ENCODE measurements at regions not wholly inside any gene's neighbourhood (a gene's known extent, or its start where the extent isn't known, plus 50 kb on each side); places are given as distances from the start of the nearest gene placed in this dataset.

DNA sequence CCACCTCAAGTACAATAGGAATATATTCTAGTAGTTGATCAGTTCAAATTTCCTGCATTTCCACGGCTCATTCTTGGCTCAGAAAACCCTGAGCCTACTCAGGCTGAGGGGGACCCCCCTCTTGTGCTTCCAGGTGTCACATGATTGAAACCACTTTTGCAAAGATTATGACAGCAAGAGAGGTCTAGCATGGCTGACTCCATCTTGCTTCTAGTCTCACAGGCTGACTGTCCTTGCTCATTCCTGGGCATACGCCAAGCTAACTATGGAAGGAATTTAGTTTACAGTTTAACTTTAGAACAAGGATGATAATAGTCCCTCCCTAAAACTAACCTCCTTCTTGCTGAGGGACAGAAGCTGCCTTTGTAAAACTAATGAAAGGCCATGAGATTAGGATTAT, 154.1 kb downstream of the SNX18 start:
- no peak for DNase-seq

- no peak for DNase-seq
Observed at GRCh38 chr5:54671111-54671531, 153.6 kb downstream of the SNX18 start.

DNA sequence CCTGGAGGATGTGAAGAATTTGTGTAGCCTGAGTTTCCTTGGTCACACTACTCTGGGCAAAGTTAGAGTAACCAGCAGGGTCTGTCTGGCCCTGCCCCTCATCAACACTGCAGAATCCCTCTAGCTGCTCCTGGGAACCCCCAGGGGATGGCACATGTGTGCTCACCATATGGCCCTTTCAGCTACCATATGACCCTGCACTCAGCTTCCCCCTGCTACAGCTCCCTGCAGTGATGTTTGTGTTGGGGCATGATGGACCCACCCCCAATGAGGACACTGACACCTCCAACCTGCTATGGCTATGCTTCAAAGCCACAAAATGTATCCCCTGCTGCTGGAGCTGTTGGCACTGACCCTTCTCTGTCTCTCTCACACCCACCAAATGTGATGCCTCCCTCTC, 152.7 kb downstream of the SNX18 start:
- no peak for DNase-seq

GRCh38 chr5:54669845-54670244, 152.3 kb downstream of the SNX18 start:
- no peak for DNase-seq

DNA sequence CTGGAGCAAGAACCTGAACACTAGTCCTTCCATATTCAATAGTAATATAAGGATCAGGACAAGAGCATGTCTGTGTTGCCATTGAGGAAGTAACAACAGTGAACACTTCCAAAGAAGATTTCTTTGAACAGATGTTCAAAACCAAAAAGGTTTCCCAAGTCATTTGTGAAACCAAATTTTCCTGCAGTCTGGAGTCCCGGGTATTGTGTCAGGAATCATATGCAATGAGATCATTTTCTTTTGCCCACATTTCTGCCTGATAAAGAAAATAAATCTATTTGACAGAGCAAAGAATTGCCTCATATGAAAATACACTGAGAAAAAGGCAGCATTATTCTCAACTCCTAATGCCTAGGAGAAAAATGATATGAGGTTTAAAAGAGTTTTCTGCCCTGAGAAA, 151.7 kb downstream of the SNX18 start:
- no peak for DNase-seq

- no peak for DNase-seq
Observed at GRCh38 chr5:54668096-54668495, 150.5 kb downstream of the SNX18 start.

GRCh38 chr5:54667136-54667535, 149.6 kb downstream of the SNX18 start:
- no peak for DNase-seq

DNA sequence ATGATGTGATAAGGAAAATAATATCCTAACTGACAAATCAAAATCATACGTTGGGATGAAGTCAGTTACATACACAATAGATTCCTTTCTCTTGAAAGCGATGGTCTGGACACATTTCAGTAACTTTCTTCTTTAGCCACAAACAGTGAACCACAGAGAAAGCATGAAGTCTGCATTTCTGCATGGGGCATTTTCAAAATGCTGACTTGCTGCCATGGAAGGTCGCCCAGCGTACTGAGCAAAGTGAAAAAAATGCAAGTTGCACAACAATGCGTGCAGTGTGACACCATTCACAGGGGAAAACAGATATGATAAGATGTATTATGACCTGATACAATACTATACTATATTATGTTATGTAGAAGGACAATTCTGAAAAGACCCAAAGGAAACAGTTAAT, 146.3 kb downstream of the SNX18 start:
- DNase-seq = no peak

DNA sequence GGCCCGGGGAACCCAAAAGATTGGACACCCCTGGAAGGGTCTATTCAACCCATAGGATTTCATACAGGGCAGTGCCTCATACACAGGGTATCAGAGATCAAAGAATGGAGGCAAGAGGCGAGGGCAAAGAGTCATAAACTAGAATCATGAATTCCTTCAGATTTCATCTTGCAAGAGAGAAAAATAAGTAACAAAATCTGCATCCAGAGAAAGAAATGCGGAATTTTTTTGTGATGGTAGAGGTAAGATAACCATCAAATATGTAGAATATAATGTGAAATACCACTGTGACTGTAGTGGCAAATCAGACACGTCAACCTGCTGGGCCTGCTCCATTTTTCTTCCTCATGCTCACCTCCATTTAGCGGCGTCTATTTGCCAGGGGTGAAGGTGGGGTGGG, 143.6 kb downstream of the SNX18 start:
- no peak for DNase-seq

DNA sequence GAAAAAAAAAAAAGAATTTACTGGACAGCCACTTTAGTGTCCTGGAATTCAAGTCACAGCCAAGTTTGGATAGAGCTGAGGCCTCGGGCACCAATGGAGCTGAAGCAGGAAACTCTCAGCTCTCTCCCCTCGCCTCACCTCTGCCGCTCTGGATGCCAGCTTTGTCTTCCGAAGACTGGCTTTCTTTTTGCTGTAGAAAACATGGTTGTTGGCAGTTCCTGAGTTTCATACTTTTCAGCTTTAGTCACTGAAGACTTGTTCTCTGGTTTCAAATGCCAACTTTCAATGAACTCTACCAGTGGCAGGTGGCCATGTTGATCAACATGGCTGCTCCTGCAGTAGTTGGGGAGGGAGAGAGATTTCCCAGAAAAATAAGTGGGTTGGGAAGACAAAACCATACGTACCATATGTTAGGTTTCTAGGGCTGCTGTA, 142.2 kb downstream of the SNX18 start:
- no peak for DNase-seq

DNA sequence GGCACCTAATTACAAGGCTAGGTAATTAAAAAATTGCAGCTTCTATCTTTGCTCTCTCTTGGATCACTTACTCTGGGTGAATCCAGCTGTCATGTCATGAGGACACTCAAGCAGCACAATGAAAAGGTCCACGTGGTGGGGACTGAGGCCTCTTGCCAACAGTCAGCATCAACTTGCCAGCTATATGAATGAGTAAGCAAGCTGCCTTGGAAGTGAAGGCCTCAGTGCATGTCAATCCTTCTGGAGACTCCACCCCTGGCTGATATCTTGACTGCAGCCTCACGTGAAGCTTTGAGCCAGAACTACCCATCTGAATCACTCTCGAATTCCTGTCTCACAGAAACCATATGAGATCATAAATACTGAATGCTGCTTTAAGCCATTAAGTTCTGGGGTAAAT, 140.5 kb downstream of the SNX18 start:
- DNase-seq = no peak

GRCh38 chr5:54656261-54656728, 138.7 kb downstream of the SNX18 start:
- DNase-seq = no peak

- no peak for DNase-seq
Observed at GRCh38 chr5:54655761-54656160, 138.2 kb downstream of the SNX18 start.

- no peak for DNase-seq
Observed at GRCh38 chr5:54655266-54655665, 137.7 kb downstream of the SNX18 start.

GRCh38 chr5:54653956-54654614, 136.5 kb downstream of the SNX18 start:
- DNase-seq = no peak

DNA sequence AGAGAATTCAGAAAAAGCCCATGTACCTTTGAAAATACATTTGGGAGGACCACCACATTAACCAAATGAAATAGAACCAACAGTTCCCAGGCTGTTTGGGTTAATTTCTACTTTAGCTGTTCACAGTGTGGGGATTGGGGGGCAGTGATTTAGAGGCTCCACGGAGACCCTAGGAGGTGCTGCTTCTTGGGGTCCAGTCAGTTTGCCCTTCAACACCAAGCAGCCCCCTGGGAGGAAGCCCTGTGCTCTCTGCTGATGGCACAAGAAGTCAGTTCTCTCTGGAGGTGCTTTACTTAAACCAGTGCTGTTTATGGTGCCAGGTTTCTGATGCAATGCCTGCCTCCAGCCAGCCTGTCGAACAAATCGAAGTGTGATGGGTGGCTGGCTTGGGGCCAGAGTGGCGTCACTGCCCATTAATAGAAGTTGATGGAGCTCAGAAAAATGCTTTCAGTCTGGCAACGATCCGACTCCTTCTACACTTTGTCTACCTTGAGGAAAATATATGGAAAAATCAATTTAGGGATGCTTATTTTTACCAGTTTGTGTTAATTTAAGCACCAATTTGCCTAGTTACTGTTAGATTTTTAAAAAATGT, 134.0 kb downstream of the SNX18 start:
- DNase-seq = peak; percentile 24

GRCh38 chr5:54649041-54649504, 131.5 kb downstream of the SNX18 start:
- no peak for DNase-seq

DNA sequence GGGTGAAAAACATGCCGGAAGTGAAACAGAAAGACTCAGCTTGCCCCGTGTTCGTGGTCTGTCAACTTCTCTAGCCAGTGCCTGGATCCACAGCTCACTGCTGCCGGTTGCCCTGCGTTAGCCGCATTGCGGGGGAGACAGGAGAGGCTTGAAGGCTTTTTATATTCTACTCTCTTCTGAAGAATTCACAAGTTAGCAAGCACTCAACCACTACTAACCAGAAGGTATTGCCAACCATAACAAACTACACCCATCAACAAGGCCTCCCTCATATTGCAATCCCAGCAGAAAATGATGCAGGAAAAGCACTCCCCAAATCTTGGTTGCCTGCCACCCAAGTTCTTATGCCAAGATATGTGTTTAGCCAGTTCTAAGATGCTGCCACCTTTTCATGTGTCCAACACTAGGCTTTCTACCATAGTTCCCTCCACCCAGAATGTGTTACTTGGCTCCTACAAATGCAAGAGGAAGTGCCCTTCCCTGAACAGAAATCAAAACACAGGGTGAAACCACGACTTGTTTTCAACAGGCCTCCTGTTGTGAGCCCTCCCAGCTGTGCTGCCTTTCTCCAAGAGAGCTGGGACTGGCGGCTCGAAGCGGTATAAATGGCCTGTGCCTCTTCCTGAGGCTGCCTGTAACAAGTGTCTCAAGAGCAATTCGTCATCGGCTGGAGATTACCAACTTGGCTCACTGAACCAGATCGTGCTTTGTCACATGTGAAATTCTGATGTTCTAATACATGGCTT, 129.0 kb downstream of the SNX18 start:
- DNase-seq = peak; percentile 63

DNA sequence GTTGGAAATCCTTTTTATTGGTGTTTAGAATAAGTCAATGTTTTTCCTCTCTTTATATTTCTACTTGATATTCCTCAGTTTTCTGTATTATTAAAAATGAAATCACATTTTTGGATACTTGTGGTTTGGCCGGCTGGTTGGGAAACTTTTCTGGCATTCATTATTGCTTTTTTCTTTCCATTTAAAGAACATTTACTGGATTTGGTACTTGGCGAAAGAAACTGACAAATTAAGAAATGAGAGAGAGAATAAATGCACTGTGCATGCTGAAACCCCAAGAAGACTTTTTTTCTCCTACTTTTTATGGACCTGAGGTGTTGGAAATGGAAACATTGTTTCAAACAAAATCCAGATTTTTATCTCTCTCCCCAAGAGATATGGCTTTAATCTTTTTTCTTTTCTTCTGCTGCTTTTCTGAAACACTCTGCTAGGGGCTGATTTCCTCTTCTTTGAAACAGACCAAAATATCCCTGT, 128.4 kb downstream of the SNX18 start:
- no peak for DNase-seq

DNA sequence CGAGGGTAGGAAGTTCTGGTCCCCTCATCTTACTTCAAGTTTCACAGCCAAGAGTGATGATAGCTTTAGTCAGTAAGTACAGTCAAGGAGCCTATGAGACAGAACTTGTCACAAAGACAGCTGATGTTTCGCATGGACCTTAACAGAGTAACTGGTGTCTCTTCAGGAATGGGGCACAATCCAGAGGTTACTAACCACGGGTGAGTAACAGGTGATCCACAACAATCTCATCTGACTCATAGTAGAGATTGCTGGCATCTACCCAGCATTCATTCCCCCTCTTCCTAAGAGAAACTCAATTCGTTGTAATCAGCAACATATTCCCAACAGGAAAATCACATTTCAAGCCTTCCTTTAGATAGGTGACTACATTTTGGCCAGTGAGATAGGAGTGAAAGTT, 126.7 kb downstream of the SNX18 start:
- DNase-seq = no peak

DNA sequence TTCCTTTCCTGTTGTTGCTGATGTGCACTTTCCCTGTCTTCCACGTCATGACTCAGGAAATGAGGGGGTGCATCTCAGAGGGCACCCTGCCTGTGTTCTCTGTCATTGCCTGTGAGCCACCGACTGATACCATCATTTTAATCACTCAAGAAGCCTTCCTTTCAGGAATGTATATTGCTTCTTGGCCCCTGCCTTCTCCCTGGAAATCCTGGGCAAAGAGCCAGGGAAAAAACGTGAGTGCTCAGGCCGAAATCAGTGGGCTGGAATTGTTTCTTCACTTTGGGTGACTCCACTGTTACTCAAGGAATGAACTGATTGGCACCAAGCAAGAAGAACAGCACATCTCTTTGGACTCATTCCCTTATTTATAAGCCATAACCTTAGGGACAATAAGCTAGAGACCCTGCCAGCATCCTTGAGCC, 126.1 kb downstream of the SNX18 start:
- DNase-seq = no peak

- DNase-seq = no peak
Observed at GRCh38 chr5:54639621-54640020, 122.1 kb downstream of the SNX18 start.

GRCh38 chr5:54638106-54638505, 120.5 kb downstream of the SNX18 start:
- DNase-seq = no peak

- DNase-seq = no peak
Observed at GRCh38 chr5:54637654-54638053, 120.1 kb downstream of the SNX18 start.

Data from DMS53 (cell line).